GM12801 (cell line): ENCODE measurements at regions not wholly inside any gene's neighbourhood (a gene's known extent, or its start where the extent isn't known, plus 50 kb on each side); places are given as distances from the start of the nearest gene placed in this dataset.

Experiments used
- TF ChIP-seq, protein P1 (sequence below): IDR thresholded peaks from one replicate; pipeline ENCODE4 v1.5.1; 2011; ENCODE audit warnings: control low read depth; ENCODE audit not compliant: insufficient read length; ENCODE audit errors: extremely low read depth

DNA sequence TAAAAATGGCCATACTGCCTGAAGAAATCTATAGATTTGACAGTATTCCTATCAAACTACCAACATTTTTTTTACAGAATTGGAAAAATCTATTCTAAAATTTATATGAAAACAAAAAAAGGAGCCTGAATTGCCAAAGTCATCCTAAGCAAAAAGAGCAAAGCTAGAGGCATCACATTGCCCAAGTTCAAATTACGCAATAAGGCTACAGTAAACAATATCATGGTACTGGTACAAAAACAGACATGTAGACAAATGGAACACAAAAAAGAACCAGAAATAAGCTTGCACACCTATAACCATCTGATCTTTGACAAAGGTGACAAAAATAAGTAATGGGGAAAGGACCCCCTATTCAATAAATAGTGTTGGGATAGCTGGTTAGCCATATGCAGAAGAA, 50.2 kb upstream of the THSD7B start:
- TF ChIP-seq, protein P1, sequence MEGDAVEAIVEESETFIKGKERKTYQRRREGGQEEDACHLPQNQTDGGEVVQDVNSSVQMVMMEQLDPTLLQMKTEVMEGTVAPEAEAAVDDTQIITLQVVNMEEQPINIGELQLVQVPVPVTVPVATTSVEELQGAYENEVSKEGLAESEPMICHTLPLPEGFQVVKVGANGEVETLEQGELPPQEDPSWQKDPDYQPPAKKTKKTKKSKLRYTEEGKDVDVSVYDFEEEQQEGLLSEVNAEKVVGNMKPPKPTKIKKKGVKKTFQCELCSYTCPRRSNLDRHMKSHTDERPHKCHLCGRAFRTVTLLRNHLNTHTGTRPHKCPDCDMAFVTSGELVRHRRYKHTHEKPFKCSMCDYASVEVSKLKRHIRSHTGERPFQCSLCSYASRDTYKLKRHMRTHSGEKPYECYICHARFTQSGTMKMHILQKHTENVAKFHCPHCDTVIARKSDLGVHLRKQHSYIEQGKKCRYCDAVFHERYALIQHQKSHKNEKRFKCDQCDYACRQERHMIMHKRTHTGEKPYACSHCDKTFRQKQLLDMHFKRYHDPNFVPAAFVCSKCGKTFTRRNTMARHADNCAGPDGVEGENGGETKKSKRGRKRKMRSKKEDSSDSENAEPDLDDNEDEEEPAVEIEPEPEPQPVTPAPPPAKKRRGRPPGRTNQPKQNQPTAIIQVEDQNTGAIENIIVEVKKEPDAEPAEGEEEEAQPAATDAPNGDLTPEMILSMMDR, result no peak

DNA sequence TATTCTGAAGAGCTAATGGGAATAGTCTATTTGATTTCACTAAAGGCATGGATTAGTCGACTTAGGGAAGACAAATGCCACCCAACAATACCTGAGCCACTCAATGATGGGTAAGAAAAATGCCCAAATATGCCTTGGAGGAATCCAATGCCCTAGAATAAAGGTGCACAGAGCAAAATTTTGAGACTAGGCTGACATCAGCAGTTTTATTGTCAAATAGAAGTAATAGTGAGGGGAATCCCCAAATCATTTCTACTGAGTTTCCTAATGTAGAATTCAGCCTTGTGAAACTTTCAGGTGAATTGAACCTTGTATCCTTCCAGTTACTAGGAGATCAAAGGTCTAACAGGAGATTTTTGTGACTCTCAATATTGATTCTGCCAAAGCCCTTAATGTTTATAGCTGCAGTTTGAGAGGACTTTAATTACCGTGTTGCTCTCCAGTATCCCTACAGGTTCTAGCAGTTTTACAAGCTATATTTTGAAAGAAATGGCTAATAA, 50.8 kb upstream of the THSD7B start:
- TF ChIP-seq, protein P1, result no peak

DNA sequence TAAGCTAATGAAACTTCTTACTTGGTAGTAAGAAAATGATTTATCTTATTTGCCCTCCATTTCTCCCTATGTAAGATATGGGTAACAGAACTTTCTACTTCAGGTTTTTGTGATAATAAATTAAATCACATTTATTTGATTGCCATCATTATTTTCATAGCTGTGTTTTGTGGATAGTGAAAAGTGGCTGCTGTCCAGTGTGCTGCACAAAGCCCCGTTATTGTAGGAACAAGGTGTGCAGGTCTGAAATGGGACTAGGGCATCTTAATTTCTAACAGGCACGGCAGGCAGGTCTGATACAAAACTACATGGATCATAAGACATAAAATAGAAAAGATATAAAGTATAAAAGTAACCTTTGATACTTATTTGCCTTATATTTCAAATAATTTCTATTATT, 51.6 kb upstream of the THSD7B start:
- TF ChIP-seq, protein P1, result no peak

DNA sequence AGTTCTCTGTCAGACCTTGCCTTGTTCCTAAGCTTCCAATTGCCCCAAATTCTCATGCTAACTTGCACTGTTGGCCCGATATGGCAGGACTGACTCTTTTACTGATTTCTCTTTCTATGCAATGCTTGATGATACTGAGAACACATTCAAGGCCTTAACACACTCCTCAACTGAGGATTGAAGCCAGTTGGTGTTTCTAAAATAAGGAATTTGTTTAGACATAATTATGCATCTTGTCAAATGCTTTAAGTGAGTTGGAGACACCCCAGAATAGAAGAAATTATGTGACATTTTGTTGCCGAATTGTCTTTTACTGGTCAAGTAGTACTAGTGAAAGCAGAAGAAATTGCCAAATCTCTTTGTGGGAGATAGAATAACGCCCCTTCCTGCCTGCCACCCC, 60.0 kb upstream of the THSD7B start:
- TF ChIP-seq, protein P1, result no peak

DNA sequence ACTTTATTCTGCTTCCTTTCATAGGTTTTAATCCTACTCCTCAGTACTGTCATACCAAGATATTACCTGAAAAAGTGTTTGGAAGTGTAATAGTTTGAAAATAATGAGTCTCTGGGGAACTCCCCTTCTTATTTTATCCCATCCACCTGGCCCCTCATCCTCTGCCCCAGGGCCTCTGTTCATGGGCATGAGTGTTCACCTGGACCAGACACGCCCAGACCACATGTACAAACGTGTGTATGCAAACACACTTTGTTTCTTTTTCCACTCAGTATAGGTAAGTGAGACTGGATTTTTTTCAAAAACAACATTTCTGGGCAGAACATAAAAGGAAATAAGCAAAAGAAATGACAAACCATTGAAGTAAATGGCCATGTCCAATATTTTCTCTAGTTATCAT, 62.1 kb upstream of the THSD7B start:
- TF ChIP-seq, protein P1, result no peak

DNA sequence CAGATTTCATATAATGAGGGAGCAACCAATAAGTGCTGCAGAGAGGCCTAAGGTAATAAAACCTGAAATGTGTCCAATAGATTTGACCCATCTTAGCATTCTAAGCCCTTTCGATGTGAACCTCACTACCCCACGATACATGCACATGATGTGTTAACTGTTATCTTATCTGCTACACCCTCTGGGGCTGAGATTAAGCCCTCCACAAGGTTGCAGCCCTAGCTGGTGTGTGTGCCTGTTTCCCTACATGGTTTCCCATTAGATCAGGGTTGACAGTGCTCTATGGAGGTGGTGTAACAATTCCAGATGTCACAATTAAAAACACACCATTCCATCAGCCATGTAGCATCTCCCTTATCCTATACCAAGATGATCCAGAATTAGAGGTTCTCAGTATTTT, 68.9 kb upstream of the THSD7B start:
- TF ChIP-seq, protein P1, result no peak

DNA sequence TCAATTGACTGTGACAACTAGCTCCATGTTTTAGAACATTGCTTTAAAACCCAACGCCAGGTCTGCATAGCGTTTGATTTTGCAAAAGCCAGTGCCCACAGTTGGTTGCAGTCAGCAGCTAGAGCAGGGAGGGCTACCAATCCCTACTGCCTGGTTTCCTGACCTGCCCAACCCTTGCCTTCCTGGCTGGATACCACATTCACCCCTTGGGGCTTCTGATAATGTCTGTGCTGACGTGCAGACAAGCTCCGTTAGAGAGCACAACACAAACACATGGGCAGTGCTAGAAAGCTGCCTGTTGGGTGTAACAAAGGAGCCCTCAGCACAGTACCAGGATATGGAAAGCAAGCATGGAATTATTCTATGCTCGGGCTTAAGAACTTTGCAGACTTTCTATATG, 71.4 kb upstream of the THSD7B start:
- TF ChIP-seq, protein P1, result no peak

DNA sequence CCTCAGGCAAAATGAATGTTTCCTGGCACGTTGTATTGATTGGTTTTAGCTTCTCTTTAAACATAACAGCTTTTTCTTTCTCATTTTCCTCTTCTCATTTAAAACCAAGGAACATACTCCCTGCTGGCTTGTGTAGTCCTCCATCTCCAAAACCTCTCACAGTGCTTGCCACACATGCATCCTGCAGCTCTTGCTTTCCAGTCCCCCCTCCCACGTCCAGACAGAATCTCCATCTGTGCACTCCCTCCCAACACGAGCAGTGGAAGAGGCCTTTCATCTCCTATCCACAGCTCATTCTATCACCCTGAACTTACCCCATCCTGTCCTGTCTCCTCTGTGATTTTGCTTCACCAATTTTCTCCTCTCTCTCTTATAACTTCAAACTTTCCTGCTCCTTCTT, 99.6 kb upstream of the THSD7B start:
- TF ChIP-seq, protein P1, result no peak
